Activated CD8-positive, alpha-beta memory T cell treated with anti-CD3 and anti-CD28 coated beads, Interleukin-2, amount 50 U/mL, for 24 hours (primary cell): ENCODE measurements at regions not wholly inside any gene's neighbourhood (a gene's known extent, or its start where the extent isn't known, plus 50 kb on each side); places are given as distances from the start of the nearest gene placed in this dataset.
"Not testable (repeated sequence)": the region's sequence is repeated elsewhere in the genome, so short reads cannot be mapped to it uniquely, and the experiment has no call there.

ENCODE experiments used
- DNase-seq: peaks from one replicate; pipeline ENCODE4 v3.0.0-alpha.2; 2020; ENCODE audit errors: extremely low read depth

DNA sequence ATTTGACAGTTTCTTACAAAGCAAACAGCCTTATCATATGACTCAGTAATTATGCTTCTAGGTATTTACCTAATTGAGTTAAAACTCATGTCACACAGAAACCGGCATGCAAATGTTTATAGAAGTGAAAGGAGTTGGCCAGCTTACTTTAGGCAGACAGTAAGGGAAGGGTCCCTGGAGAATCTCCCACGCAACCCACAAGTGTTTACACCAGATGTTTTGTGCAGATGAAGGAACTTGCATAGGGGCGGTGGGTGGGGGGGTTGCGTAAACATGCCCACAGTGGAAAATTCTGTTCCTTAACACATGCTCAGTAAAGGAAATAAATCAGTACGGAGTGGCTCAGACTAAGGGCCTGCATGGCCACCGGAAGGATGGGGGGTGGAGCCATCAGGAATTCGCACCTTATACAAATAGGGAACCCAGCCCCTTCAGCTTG, 330.5 kb upstream of the AADAT start:
- DNase-seq = no peak

DNA sequence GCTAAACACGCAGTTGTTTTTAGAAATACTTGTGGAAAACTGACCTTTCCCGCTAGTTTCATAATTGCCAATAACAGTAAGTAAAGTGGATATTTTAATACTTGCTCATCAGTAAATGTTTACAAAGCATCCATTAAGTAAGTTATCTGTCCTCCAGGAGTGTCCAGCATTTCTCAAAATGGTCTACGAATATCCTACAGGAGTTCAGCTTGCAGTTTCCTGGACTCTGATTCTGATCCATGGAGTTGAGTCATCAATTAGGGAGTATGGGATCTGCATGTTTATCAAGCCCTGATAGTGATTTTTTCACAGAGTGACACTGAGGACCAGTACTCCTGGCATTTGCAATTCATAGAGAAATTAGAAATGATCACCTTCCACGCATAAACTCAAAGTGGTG, 325.2 kb upstream of the AADAT start:
- DNase-seq = no peak

DNA sequence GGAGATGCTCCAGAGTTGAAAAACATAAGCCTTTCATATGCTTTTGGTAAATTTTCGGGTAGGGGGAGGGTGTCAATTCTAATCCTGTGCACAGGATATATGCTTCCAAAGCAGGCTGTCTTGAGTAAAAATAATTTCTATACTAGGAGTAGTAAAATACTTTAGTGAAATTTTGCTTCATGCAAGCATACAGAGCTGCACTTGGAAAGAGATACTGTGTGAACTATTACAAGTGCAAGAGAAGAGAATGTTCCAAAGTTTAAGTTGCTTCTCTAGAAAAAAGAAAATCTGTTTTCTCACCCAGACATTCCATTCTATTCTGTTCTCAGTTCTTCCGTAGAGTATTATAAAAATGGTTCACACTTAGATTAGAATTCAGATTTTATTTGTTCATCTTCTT, 324.6 kb upstream of the AADAT start:
- DNase-seq = no peak

DNA sequence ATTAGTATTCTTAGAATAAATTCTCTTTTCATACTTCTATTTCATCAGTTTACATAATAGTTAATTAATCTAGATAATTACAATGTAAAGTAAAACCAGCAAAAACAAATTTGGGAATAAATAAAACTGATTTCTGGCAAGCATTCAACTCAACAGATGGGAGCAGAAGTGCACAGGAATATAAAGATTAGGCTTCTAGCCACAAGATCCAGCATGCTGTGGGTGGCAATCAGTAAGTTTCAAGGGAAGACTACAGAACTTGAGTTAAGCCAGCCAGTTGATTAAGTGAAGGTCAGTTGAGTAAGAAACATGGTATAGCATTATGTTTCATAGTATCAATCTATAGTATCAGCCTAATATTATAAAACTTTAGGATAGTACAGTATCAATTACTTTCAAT, 324.2 kb upstream of the AADAT start:
- DNase-seq = no peak

DNA sequence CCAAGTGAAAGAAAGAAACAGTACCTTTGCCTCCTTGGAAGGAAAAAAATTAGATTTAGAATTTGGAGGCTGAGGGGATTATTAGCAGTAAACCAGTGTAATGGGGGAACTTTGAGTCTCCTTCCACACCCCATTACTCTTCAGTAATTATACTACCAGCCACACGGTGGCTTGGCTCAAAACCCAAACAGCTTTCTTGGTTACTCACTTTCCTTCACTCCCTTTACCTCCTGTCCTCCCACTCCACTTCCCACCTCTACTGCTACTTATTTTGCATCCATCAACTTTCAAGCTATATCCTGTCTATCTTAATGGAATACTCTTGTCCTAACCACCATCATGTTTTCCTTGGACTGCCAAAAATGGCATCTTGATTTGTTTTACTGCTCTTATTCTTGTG, 310.6 kb upstream of the AADAT start:
- no peak for DNase-seq

DNA sequence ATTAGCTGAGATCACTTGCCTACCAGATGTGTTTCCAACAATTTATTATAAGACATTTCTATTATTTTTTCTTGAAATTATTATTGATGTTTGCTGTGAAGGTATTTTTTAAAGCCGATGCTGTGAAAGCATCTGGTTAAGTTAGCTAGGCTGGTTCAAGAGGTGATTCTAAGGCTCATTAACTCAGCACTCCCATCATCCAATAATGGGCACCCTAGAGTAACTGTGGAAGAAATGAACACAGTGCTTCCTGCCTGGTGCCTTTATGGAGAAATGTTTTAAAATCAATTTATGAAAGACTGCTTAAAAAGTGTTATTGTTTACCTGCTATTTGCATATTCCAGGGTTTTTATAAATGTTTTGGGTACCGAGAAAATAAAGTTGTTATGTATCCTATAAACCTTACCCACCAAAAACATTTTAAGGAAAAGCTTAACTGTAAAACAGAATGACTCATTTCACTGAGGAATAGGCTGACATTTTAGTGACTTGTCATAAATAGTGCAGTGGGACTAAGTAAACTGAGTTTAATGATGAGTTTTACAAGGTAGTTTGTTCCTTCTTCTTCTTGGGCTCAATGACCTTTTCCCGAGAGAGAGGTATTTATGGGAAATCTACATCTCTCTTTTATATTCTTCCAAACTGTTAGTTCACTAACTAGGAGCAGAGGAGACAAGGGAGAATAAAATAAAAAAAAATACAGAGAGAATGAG, 310.0 kb upstream of the AADAT start:
- no peak for DNase-seq

DNA sequence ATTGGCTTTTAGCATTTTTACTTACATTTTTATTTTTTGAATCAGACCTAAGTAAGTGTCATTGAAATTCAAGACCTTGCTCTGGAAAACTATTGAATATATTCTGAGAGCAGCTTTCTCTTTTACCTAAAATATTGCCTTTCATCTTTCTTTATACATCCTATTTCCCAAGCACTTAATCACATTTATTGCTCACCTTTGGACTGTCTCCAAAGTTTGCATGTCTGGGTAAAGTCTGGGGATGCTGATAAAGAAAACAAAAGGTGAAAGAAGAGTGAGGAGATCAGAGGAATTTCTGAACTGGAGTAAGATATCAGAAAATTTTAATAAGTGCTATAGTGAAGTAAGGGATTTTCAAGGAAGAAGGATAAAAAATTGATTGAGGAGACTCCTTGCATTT, 308.5 kb upstream of the AADAT start:
- DNase-seq = no peak

DNA sequence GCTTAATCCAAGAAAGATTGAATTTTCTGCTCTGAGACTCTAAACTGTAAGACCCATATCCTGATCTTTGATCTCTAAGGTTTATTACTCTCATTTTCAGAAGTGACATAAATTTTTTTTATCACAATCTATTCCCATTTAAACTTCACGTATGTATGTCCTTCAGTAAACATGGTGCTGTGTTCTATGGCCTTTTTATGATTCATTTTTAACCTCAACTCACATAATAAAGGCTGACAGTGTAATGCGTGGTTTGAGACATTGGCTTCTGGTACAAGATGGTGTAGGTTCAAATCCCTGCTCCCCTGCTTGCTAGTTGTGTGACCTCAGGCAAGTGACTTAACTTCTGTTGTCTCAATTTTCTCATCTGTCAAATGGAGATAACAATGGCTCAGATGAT, 306.0 kb upstream of the AADAT start:
- no peak for DNase-seq

DNA sequence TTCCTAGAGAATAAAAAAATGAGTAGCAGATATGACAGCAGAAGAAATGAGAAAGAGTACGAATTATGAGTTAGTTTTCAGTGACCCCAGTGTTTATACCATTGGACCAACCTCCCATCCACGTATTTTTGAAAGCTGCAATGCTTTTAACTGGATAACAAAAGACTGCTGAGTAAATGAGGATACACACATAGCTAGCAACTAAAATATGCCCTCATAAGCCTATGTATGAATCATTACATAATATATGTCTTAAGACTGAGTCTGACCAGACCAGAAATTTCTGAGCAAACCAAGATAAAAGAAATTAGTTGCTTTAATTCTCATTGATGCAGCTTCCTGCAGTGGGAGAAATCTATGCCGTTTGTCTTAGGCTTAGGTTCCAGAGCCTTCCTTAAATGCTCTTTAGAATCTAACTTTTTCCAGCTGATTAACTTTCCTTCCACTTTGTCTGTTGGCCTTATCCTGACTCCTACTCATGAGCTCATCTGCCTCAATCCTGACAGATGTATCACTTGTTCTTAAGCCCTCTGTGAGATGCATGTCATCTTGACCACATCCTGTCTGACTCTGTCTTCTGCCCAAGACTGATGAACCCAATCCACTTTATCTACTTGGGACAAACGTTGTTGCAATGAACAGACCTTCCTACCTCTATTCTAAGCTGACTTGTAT, 301.4 kb upstream of the AADAT start:
- DNase-seq = no peak

DNA sequence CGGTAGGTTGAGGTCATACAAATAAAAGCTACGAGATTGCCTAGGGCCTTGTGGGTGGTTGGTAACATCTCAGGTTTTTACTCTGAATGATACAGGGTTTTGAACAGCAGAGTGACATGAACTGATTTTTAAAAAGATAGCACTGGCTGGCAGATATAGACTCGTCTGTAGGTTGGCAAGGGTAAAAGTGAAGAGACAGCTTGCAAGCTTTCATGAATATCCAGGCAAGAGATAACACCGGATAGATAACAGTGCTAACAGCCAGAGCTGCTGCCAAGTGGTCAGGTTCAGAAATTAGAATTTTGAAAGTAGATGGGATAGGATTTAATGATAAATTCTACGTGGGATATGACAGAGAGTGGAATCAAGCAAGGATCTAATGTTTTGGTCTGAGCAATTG, 299.7 kb upstream of the AADAT start:
- no peak for DNase-seq

DNA sequence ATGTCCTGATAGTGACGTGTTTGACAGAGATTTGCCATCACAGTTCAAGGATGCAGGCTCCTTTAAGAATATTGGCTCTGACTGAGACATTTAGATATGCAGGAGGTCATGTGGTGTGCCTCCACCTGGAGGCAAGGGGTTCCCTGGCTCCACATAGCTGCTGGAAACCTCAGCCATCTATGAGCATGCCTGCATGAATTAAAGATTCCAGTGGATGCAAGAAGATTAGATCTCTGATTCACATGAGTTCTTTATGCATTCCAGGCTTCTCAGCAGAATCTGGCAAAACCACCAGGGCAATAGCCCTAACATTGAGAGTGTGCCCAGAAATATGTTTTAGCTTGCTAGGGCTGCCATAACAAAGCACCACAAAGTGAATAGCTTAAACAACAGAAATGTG, 298.5 kb upstream of the AADAT start:
- no peak for DNase-seq

DNA sequence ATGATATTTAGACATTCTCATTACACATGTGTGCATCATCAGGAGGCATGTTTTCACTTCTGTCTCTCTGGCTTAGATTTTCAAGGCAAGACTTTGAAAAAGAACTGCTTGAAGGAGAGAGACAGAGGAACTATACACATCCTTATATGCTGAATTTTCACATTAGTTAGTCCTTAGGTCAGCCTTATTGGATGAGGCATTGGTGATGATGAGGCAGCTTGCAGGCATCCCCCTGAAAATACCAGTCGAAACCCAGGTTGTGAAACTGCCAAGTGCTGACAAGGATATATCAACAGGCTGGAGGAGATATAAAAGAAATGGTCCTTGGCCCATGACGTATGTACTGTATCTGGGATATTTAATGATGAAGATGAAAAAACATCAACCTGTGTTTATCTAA, 297.2 kb upstream of the AADAT start:
- no peak for DNase-seq

DNA sequence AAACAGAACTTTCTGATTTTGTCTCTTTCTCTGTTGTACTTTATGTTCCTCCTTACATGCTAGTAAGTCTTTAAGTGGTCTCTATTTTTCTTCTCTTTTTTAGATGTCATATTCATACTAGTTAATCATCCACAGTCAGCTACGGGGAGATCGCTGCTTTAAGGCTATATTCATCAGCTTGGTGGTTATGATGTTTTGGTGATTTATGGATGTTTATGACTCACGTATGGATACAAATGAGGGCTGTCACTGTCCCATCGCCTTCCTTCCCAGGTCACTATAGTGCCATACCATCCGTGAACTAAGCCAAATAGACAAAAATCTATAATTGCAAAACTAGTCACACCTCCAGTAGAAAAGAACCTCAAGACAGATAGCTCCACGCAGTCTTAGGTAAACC, 296.8 kb upstream of the AADAT start:
- DNase-seq = no peak

DNA sequence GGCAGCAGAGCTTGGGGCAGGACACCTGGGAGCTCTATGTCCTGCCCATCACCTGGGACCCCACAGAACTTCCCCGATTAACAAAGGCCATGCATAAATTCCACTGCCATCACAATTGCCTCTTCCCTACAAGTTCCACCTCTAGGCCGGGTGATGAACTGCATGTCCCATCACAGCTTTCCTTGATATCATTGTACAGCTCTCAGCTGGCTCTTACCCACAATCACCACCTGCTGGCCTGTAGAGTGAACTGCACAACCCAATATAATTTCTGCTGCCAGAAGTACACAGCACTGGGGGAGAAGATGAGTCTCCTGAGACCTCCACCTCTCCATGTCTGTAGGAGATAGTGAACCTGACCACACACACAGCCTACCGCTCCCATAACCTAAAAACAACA, 285.0 kb upstream of the AADAT start:
- DNase-seq = no peak

DNA sequence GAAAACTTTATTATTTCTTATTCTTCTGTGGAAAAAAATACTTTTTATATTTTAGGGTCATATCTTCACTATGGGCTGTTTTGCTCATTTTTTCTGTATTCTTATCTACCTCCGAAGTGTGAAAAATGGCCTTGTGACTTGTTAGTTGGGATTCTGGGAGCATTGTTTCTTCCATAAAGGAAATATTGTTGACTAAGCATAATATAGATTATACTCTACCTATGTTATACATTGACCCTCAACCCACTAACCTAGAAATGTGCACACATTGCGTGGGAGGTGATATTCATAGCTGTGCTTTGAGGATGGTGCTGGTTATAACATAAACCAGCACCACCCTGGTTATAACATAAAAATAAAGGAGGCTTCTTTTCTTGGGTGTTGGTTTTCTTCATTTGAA, 259.2 kb upstream of the AADAT start:
- no peak for DNase-seq

DNA sequence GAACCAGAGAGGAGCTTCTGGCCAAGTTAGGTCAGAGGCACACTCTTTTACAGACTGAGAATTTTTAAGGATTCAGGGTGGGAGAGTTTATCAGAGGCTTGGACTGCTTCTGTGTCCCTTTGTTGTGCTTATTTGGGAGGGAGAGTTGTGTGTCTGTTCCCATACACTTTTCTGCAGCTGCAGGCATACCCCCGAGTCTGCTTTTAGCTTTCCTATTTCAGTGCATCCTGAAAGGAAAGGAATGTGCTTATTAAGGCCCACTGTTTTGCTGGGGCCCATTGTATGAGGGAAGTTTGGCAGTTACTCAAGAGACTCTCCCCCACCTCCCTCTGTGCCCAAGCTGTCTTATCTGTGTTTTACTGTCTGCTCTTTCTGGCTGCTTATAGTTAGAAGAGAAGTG, 257.4 kb upstream of the AADAT start:
- DNase-seq = not testable (repeated sequence)

DNA sequence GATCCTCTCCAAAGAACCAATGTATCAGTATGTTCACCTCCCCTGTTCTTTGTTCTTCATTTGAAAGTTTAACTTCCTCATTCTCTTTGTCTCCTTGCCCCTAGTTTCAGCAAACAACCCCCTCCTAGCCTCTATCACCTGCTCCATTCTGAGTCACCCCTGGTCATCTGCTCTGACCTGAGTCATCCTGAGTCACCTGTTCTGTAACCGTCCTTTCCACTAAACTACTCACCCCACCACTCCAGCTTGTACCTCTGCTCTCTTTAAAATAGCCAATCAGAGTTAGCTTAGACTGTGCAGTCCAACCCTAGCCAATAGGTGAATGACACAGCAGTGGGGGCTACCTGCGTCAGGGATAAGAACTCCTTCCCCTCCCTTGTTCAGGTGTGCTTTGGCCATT, 249.8 kb upstream of the AADAT start:
- DNase-seq = no peak

DNA sequence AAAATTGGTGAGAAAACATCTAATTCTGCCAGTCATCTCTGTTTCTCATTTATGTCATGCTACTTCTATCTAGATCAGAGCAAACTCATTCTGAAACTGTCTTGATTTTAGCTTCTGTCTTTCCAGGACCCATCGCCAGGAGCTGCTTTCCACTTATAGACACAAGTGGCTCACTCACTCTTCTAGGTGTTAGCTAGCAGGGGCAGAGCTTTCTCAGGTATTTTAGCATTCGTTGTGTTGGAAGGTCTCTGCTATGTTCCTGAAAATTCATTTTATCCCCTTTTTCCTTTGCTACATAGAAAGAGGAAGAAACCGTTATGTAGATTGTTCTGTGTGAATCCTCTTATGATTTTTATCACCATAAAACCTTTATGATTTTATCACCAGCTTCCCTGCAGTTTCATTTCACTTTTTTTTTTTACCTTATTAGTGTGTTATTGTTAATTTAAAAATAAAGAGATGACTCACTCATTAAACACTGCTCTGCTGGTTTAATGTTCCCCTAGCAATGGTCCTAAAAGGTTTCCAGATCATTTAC, 246.6 kb upstream of the AADAT start:
- DNase-seq = no peak

DNA sequence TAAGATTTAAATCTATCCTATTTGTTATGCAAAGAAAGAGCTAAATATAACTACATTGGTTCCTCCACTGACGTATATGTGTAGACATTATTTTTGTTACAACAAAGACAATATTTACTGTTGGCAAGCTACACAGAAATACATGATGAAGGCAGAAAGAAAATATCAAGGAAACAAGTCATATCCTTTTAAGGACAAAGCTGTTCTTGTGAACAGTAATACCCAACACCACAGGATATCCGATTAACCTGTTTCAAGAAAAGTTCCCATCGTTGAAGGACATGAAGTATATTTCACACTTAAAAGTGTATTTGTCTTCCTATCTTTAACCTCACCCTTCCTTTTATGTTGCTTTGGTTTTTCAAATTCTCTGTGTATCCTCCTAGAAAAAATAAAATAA, 235.8 kb upstream of the AADAT start:
- no peak for DNase-seq

DNA sequence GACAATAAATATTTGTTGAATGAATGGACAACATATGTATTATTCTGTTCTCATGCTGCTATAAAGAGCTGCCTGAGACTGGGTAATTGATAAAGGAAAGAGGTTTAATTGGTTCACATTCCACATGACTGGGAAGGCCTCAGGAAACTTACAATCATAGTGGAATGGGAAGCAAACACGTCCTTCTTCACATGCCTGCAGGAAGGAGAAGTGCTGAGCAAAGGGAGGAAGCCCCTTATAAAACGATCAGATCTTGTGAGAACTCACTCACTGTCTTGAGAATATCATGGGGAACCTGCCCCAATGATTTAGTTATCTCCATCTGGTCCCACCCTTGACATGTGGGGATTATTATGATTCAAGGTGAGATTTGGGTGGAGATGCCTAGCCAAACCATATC, 233.9 kb upstream of the AADAT start:
- no peak for DNase-seq

DNA sequence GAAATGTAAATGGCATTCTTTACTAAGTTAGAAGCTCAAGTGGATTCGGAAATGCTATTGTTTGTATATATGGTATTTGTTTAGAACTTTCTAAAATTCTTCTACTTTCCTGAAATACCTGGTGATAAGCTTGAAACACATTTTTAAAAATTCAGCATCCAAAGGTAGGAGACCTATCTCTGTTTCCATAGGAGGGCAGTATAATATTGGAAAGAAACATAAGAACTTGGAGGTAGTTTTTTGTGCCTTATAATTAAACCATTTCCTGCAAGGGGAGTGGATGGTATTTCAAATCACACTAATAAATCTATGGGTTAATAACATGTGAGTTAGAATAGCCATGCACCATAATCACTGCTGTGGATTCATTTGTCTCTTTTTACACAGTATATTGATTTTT, 217.4 kb upstream of the AADAT start:
- DNase-seq = no peak

DNA sequence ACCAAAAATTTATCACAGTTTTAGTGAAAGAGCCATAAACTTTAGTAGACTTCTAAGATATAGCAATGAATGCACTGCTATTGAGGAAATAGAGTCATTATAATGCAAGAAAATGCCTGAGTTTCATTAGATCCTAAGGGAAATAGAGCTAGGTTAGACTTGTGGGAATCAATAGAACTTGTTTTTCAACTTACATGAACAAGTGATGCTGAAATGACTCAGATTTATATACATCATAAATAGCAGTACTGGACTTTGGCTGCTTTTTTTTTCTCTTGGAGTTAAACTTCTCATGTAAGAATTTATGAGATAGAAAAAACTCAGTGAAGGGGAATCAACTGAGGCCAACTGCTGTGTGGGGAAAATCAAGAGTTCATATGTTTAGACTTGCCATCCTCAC, 216.5 kb upstream of the AADAT start:
- no peak for DNase-seq

DNA sequence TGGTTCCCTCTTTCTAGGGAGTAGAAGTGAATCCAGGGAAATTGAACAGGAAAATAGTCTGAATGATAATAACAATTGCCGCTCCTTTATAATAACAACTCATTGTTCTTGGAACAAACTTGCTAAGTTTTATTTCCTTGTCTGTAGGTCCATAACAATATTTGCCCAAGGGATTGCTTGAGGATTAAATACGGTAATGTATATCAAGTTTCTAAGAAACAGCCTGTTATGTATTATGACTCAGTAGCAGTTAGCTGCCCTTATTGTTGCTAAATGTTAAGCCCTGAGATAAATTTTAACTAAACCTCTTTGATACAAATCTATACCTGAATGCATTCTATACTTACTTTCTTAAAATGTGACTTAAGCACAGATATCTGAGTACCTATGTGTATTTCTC, 215.9 kb upstream of the AADAT start:
- DNase-seq = no peak

DNA sequence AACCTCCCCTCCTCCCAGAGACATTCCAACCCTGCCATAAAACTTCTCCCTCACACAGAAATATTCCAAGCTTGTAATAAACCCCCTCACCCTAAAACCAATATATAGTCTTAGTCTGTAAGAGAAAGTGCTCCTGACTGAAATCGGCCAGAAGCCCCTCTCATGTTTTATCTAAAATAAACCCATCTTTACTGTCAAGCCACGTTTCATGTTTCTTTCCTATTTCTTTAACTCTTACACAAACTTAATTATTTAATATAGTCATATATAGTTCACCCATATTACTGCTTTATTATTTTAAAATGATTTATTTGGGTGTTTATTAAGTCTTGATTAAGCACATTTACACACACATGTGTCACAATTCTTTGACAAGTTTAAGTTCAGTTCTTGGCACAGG, 191.3 kb upstream of the AADAT start:
- no peak for DNase-seq
